ENCODE measurements at regions not wholly inside any gene's neighbourhood (a gene's known extent, or its start where the extent isn't known, plus 50 kb on each side); places are given as distances from the start of the nearest gene placed in this dataset.

- Histone ChIP-seq H3K4me3 (ENCODE audit: low read depth, low read length) (no peak overlapping the region), H3K27me3 (ENCODE audit: control insufficient read depth, insufficient read depth, low read length) (no peaks in the 10 kb centered on the region), H3K36me3 (ENCODE audit: control insufficient read depth, insufficient read depth, low read length) (no peaks in the 10 kb centered on the region)
- no peak for DNase-seq (ENCODE audit: low read depth)
- peak; percentile 28 for TF ChIP-seq CTCF (IDR thresholded peaks at IDR 0.05; ENCODE audit: insufficient read depth, low read length, poor library complexity, severe bottlenecking)
These were observed 116.2 kb downstream of the FAT3 start for GRCh38 chr11:92340839-92341238.

- DNase-seq (ENCODE audit: low read depth), result no peak
- Histone ChIP-seq H3K27me3 (ENCODE audit: control insufficient read depth, insufficient read depth, low read length) (no peaks in the 10 kb centered on the region), H3K36me3 (ENCODE audit: control insufficient read depth, insufficient read depth, low read length) (no peaks in the 10 kb centered on the region), H3K4me3 (ENCODE audit: low read depth, low read length) (no peak overlapping the region)
- no peak for TF ChIP-seq CTCF (IDR thresholded peaks at IDR 0.05; ENCODE audit: insufficient read depth, low read length, poor library complexity, severe bottlenecking)
These were observed 117.6 kb downstream of the FAT3 start for GRCh38 chr11:92342034-92342720.

GRCh38 chr11:92342886-92343285, 118.3 kb downstream of the FAT3 start:
- Histone ChIP-seq H3K4me3 (ENCODE audit: low read depth, low read length) (no peak overlapping the region), H3K27me3 (ENCODE audit: control insufficient read depth, insufficient read depth, low read length) (no peaks in the 10 kb centered on the region), H3K36me3 (ENCODE audit: control insufficient read depth, insufficient read depth, low read length) (no peaks in the 10 kb centered on the region)
- DNase-seq (ENCODE audit: low read depth), result no peak
- TF ChIP-seq CTCF (IDR thresholded peaks at IDR 0.05; ENCODE audit: insufficient read depth, low read length, poor library complexity, severe bottlenecking), result no peak

GRCh38 chr11:92346220-92346619, 121.6 kb downstream of the FAT3 start:
- Histone ChIP-seq H3K4me3 (ENCODE audit: low read depth, low read length) (no peak overlapping the region), H3K36me3 (ENCODE audit: control insufficient read depth, insufficient read depth, low read length) (no peaks in the 10 kb centered on the region), H3K27me3 (ENCODE audit: control insufficient read depth, insufficient read depth, low read length) (no peaks in the 10 kb centered on the region)
- DNase-seq (ENCODE audit: low read depth), result no peak
- TF ChIP-seq CTCF (IDR thresholded peaks at IDR 0.05; ENCODE audit: insufficient read depth, low read length, poor library complexity, severe bottlenecking), result no peak

- no peak for TF ChIP-seq CTCF (IDR thresholded peaks at IDR 0.05; ENCODE audit: insufficient read depth, low read length, poor library complexity, severe bottlenecking)
- Histone ChIP-seq H3K4me3 (ENCODE audit: low read depth, low read length) (no peak overlapping the region), H3K36me3 (ENCODE audit: control insufficient read depth, insufficient read depth, low read length) (no peaks in the 10 kb centered on the region), H3K27me3 (ENCODE audit: control insufficient read depth, insufficient read depth, low read length) (no peaks in the 10 kb centered on the region)
- DNase-seq (ENCODE audit: low read depth), result no peak
These were observed 122.8 kb downstream of the FAT3 start for GRCh38 chr11:92347454-92347853.
